HG03175 (cell line): ENCODE measurements at regions not wholly inside any gene's neighbourhood (a gene's known extent, or its start where the extent isn't known, plus 50 kb on each side); places are given as distances from the start of the nearest gene placed in this dataset.
"Not testable (repeated sequence)": the region's sequence is repeated elsewhere in the genome, so short reads cannot be mapped to it uniquely, and the experiment has no call there.

ENCODE experiments used
- ATAC-seq: cut with Tn5 transposase; IDR thresholded peaks from one replicate; pipeline ENCODE4 v1.9.1; 2021; ENCODE audit warnings: mild to moderate bottlenecking, moderate library complexity; ENCODE audit not compliant: unreplicated experiment

GRCh38 chr6:140809694-140810101 lies 1323.0 kb upstream of the GJE1 start:
- peak; percentile 94 for ATAC-seq

- no peak for ATAC-seq
Measured at GRCh38 chr6:140806431-140806830, 1326.3 kb upstream of the GJE1 start.

GRCh38 chr6:140794544-140794943 lies 1338.2 kb upstream of the GJE1 start:
- ATAC-seq: no peak

GRCh38 chr6:140790109-140790508 lies 1342.6 kb upstream of the GJE1 start:
- no peak for ATAC-seq

GRCh38 chr6:140789466-140789865 lies 1343.3 kb upstream of the GJE1 start:
- no peak for ATAC-seq

GRCh38 chr6:140785926-140786325 lies 1346.8 kb upstream of the GJE1 start:
- ATAC-seq: no peak

- ATAC-seq: no peak
Measured at GRCh38 chr6:140784573-140784972, 1348.2 kb upstream of the GJE1 start.

GRCh38 chr6:140783504-140783903 lies 1349.2 kb upstream of the GJE1 start:
- ATAC-seq: not testable (repeated sequence)

- ATAC-seq: no peak
Measured at GRCh38 chr6:140782941-140783340, 1349.8 kb upstream of the GJE1 start.

- ATAC-seq: no peak
Measured at GRCh38 chr6:140779991-140780596, 1352.6 kb upstream of the GJE1 start.

GRCh38 chr6:140779341-140779740 lies 1353.4 kb upstream of the GJE1 start:
- ATAC-seq: no peak

- ATAC-seq: no peak
Measured at GRCh38 chr6:140777780-140778179, 1354.9 kb upstream of the GJE1 start.

GRCh38 chr6:140775061-140775460 lies 1357.7 kb upstream of the GJE1 start:
- ATAC-seq: no peak

GRCh38 chr6:140774080-140774505 lies 1358.6 kb upstream of the GJE1 start:
- ATAC-seq: peak; percentile 99

- no peak for ATAC-seq
Measured at GRCh38 chr6:140773276-140773675, 1359.4 kb upstream of the GJE1 start.

GRCh38 chr6:140772576-140772975 lies 1360.1 kb upstream of the GJE1 start:
- no peak for ATAC-seq

GRCh38 chr6:140768133-140768532 lies 1364.6 kb upstream of the GJE1 start:
- ATAC-seq: no peak

- ATAC-seq: no peak
Measured at GRCh38 chr6:140766999-140767398, 1365.7 kb upstream of the GJE1 start.

- no peak for ATAC-seq
Measured at GRCh38 chr6:140758169-140758877, 1374.4 kb upstream of the GJE1 start.

- ATAC-seq: no peak
Measured at GRCh38 chr6:140752234-140752633, 1377.8 kb upstream of the CITED2 start.

GRCh38 chr6:140747114-140747513 lies 1372.7 kb upstream of the CITED2 start:
- no peak for ATAC-seq

GRCh38 chr6:140744659-140745320 lies 1370.3 kb upstream of the CITED2 start:
- peak; percentile 67 for ATAC-seq
